Activated T-cell treated with anti-CD3 and anti-CD28 coated beads for 24 hours (primary cell): ENCODE measurements at regions not wholly inside any gene's neighbourhood (a gene's known extent, or its start where the extent isn't known, plus 50 kb on each side); places are given as distances from the start of the nearest gene placed in this dataset.

Experiments
- DNase-seq: peaks from one replicate; pipeline ENCODE4 v3.0.0-alpha.2; 2020; ENCODE audit warnings: low read depth

- DNase-seq, result no peak
These were observed 113.4 kb upstream of the CDK1 start for GRCh38 chr10:60664859-60665258.

DNA sequence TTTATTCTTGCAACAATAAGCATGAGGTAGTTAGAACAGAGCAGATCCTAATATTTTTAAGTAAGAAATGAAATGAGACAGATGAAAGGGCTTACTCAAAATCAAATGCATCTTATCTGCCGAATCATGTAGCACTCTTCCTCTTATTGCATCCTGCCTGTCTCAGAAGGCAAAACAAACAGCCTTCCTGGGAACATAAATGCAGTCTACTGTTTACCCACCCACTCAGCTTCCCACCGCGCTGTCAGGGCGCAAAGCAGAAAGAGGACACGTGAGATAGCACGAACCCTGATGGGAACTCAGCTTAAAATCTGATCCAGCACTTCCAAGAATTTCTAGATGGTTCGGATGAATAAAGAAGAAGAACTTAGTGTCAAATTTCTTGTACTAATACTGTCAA lies 114.4 kb upstream of the CDK1 start:
- no peak for DNase-seq

DNA sequence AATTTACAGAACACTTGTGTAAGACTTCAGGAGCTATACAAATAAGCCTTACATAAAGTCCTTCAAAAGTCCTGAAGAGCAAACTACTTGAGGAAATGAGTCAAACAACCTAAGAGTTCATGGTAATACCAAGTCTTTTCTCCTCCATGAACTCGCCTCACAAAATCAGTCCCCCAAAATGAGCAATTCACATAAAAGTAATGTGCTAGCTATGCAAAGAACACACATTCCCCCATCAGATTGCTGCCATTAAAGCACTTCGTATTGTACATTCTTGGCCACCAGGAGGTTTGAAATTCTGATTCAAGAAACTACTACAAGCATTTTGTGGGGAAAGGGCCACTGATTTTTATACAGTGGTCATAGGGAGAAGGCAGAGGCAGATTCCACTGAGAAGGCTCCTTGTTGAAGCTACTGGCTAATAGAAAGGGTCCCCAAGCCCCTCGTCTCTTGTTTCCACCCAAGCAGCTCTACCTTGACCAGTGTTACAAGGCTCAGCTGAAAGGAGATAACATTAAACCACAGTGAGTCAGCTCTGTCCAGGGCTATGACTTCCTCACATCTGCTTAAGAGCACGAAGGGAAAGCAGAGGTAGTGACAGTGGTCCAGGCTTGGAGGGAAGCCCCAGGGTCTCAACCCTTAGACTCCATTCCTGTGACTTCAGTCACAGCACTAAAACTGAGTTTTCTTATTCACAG lies 115.2 kb upstream of the CDK1 start:
- DNase-seq, result no peak

GRCh38 chr10:60661637-60662036 lies 116.6 kb upstream of the CDK1 start:
- no peak for DNase-seq

- DNase-seq, result no peak
These were observed 117.7 kb upstream of the CDK1 start for GRCh38 chr10:60660625-60661024.

- no peak for DNase-seq
These were observed 123.3 kb upstream of the CDK1 start for GRCh38 chr10:60654813-60655464.

- no peak for DNase-seq
These were observed 125.7 kb upstream of the CDK1 start for GRCh38 chr10:60652628-60653027.

GRCh38 chr10:60650378-60650800 lies 127.9 kb upstream of the CDK1 start:
- DNase-seq, result no peak

DNA sequence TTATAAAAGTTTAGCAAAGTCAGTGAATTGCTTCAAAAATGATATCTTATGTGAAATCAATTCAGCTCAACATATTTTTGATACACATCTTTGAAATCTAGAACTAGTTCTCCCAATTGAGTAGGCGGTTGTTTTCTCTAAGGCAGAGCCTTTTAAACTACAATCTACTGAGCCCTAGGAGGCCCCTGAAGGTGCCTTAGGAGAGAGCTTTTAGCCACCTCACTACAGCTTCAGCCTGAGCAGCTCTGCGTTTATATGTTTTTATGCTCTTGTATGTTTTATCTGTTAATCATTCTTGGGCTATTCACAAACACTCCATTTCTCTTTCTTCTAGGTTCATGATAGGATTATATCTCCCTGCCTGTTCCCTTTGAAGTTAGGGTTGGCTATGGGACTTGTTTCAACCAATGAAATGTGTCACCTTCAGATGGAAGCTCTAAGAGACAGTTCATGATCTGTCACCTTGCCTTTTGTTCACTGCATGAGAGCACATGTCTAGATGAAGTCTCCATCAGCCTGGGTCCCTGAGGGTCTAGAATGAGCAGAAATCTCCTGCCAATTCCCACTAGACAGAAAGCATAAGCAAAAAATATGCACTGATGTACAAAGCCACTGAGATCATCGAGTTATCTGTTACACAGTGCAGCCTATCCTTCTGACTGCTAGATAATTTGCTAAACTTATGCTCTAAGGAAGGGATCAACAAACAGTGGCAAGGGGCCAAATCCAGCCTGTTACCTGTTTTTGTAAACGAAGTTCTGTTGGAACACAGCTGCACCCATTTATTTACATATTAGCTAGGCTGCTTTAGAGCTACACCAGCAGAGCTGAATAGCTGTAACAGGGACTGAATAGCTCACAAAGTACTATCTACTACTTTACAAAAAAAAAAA lies 128.5 kb upstream of the CDK1 start:
- DNase-seq, result no peak

DNA sequence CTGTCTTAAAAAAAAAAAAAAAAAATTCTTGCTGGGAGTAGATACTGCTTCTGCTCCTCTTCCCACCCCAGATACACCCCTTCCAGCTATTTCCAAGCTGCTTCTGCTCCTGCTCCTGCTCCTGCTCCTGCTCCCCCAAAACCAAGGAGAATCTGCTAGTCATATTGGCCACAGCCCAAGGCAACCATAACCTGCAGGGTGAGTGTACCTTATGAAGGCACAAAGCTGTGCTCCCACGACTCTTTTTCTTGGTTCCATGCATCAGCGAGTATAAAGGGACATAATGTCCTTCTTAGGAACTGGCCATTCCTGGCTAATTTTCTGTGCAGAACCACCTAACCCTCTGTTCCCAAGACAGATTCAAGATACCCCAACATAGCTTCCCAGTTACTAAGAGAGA lies 129.5 kb upstream of the CDK1 start:
- DNase-seq, result no peak

DNA sequence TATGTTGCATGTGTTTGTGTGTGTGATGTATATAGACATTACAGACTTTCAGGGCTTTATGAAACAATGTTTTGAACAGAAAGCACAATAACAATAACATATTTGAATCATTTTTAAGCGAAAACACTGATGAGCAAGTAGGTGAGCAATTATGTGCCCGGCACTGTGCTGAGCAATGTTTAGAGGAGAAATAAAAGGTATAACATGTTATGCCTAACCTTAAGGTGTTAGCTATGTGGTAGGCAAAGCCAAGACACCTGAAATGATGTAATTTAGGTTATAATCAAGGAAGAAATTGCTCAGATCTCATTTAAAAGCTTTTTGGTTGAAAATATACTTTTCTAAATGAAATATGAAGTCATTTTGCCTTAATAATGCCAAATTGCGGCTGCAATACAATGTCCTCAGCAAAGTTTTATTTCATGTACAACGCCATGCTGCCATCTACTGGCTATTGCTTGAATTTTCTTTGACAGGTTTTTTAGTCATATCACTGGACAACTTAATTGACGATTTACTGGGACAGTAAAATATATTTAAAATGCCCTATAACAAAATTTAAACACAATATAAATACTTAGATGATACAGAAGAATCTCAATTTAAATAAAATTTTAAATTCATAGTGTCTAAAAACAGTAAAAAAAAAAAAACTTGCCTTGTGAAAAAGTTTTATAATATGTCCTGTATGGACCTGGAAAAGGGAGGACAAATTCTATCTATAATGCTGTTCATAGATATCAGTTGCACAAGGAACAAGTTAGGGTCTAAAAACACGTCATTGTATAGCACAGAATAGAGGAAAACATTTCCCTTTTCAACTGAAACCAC lies 131.1 kb upstream of the CDK1 start:
- peak; percentile 48 for DNase-seq

GRCh38 chr10:60645980-60646379 lies 132.3 kb upstream of the CDK1 start:
- DNase-seq, result no peak

DNA sequence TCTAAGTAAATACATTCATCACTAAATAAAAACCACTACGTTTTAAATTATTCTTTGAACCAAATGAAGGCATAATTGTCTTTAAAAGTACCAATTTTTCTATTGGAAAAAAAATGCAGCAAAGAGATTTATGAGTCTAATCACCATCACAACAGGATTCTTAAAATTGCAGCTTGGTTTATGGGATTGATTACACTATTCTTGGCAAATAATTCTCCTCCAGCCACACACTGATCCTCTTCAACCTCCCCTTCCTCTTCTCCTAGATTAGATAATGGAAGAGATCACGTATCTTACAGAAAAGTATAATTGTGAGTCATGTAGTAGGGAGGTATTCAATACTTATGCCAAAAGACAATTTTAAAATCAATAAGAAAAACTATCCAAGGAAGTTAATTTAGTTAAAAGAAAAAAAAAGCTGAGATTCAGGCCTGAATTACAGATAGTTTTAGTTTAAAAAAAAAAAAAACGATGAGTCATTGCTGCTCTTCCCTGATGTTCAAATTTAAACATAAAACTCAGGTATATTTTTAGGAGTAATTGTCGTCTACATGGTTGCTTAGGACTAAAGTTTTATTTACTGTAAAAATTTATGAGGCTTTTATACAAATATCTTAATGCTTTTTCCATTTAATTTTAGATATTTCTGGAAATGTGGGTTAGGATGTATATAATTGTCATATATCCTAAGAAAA lies 133.7 kb upstream of the CDK1 start:
- no peak for DNase-seq

DNA sequence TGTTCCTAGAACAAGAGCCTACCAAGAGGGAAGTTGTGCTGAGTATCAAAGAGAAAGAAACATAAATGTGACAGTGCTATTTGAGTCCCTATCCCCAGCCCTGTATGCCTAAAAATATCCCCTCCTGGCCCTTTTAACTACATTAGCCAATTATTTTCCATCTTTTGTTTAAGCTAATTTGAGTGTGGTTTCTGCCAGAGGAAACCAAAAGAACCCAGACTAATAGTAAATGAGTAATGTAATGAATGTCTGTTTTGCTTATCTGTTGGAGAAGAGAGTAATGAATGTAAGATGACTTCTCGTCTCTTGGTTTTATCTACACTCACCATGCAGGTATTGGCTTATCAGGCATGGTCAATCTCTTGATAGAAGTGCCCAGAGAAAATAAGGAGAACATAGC lies 134.4 kb upstream of the CDK1 start:
- DNase-seq, result no peak

GRCh38 chr10:60629332-60629731 lies 148.9 kb upstream of the CDK1 start:
- DNase-seq, result no peak

DNA sequence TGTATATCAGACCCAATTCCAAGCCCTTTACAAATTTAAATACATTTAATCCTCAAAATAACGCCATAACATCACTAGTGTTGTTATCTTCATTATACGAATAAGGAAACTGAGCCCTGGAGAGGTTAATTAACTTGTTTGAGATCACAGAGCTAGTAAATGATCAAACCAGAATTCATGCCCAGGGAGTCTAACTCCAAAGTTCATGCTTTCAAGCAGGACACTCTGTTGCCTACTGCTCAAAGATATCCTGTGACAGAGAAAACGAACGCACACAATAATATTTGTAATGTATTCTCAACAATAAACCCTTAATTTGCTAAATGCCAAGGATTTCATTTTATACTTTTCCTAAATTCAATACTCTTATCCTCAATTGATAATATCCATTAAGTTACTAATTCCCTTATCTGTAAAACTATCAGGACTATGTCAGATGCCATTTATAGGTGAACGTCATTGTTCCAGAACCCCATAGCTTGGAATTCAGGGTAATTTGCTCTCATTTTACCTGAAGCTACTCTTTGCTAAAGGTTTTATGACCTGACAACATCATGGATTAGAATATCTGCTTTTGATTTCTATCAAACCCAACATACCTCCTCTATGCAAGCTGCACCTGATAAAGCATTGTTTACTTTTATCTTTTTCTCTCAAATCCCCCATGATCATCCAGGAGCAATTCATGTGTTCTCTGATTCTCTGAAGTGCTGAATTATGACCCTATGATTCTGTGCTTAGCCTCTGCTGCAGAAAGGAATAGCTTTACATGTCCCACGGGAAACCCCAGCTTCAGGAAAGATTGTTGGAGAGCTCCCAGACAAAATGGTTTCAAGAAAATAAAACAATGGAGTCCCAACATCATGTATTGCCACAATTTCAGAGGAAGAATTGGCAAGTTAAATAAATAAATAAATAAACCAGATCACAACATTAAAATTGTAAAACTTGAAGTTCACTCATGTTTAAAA lies 150.2 kb upstream of the CDK1 start:
- no peak for DNase-seq

GRCh38 chr10:60626037-60626436 lies 152.2 kb upstream of the CDK1 start:
- DNase-seq, result no peak

GRCh38 chr10:60623627-60624026 lies 154.7 kb upstream of the CDK1 start:
- no peak for DNase-seq

DNA sequence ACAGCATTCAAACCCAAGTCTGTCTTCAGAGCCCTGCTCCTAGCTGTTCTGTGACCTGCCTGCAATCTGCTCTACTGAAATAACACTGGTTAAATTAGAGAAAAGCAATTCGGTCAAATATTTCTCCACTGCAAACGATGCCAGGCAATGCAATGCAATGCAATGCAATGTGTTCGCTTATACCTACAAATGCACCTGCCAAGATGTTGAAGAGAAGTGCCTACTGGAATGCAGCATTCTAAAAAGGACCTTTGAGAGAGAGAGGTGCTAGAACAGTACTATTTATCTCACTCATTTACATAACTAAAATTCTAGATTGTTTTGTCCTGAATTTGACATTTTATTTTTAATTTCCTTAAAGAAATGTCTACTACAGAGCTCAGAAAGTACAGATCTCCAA lies 157.3 kb upstream of the CDK1 start:
- DNase-seq, result no peak

GRCh38 chr10:60618861-60619260 lies 159.4 kb upstream of the CDK1 start:
- no peak for DNase-seq
